ENCODE measurements at regions not wholly inside any gene's neighbourhood (a gene's known extent, or its start where the extent isn't known, plus 50 kb on each side); places are given as distances from the start of the nearest gene placed in this dataset.

DNA sequence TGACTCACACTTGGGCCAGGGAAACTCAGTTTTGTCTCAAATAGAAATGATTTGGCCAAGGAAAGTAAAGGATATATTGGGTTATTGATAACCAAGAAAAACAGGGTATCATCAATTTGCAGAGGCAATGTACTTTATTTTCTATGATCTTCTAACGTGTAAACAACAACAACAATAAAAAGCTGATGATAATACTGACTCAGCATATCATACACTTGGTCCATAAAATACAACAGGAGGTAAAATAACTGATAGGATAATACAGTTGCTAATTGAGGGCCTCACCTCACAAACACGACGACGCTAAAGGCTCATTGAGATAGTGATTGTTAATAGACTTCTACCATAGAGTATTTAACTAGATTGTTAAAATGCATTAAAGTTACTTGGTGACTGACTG, 774.0 kb upstream of the NOVA1 start:
- H3F3A ChIP-seq (ENCODE audit: control insufficient read depth, insufficient read depth) = no peaks in the 10 kb centered on the region
- H3K4me3 ChIP-seq (ENCODE audit: low read length) = no peak overlapping the region
- TF ChIP-seq, protein P1, sequence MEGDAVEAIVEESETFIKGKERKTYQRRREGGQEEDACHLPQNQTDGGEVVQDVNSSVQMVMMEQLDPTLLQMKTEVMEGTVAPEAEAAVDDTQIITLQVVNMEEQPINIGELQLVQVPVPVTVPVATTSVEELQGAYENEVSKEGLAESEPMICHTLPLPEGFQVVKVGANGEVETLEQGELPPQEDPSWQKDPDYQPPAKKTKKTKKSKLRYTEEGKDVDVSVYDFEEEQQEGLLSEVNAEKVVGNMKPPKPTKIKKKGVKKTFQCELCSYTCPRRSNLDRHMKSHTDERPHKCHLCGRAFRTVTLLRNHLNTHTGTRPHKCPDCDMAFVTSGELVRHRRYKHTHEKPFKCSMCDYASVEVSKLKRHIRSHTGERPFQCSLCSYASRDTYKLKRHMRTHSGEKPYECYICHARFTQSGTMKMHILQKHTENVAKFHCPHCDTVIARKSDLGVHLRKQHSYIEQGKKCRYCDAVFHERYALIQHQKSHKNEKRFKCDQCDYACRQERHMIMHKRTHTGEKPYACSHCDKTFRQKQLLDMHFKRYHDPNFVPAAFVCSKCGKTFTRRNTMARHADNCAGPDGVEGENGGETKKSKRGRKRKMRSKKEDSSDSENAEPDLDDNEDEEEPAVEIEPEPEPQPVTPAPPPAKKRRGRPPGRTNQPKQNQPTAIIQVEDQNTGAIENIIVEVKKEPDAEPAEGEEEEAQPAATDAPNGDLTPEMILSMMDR (IDR thresholded peaks at IDR 0.05; ENCODE audit: low read depth, low read length, poor library complexity, severe bottlenecking) = no peak
- TF ChIP-seq EZH2phosphoT487 (IDR thresholded peaks at IDR 0.05; ENCODE audit: borderline replicate concordance, low read length) = no peak
- H3K27me3 ChIP-seq (ENCODE audit: control insufficient read depth, low read length) = no peaks in the 10 kb centered on the region
- H3K4me2 ChIP-seq (ENCODE audit: low read length) = no peak overlapping the region
- H3K27ac ChIP-seq (ENCODE audit: low read depth, low read length) = no peak overlapping the region
- no peaks in the 10 kb centered on the region for H4K20me1 ChIP-seq (ENCODE audit: control insufficient read depth, insufficient read depth, low read depth, low read length)
- no peaks in the 10 kb centered on the region for H3K4me1 ChIP-seq (ENCODE audit: control insufficient read depth, low read length)
- no peaks in the 10 kb centered on the region for H3K79me2 ChIP-seq (ENCODE audit: control insufficient read depth, low read length)
- no peaks in the 10 kb centered on the region for H3K36me3 ChIP-seq (ENCODE audit: control insufficient read depth, low read length)
- no peaks in the 10 kb centered on the region for H3K9me2 ChIP-seq (replicated peaks; ENCODE audit: control insufficient read depth, low read length)
- H3K9me3 ChIP-seq (ENCODE audit: control insufficient read depth, insufficient read depth, low read length) = no peaks in the 10 kb centered on the region

DNA sequence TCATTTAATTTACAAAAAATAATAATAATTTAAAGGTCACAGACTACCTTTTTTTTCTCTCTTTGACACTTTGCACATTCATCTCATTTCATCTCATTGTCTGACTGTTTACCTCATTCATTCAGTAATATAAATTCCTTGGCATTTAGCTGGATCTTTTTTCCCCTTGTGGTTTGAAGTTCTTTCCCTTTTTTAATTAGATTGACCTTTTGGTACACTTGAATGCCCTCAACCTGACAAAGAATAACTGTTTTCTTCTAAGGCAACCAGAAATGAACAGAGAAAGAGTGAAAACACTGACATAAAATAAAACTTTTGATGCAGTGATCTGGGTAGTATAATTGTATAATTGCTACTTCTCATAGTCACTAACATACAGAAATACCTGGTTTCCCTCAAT, 774.9 kb upstream of the NOVA1 start:
- no peaks in the 10 kb centered on the region for H3K27me3 ChIP-seq (ENCODE audit: control insufficient read depth, low read length)
- H4K20me1 ChIP-seq (ENCODE audit: control insufficient read depth, insufficient read depth, low read depth, low read length) = no peaks in the 10 kb centered on the region
- no peaks in the 10 kb centered on the region for H3F3A ChIP-seq (ENCODE audit: control insufficient read depth, insufficient read depth)
- no peaks in the 10 kb centered on the region for H3K9me3 ChIP-seq (ENCODE audit: control insufficient read depth, insufficient read depth, low read length)
- H3K36me3 ChIP-seq (ENCODE audit: control insufficient read depth, low read length) = no peaks in the 10 kb centered on the region
- no peaks in the 10 kb centered on the region for H3K79me2 ChIP-seq (ENCODE audit: control insufficient read depth, low read length)
- no peak overlapping the region for H3K4me2 ChIP-seq (ENCODE audit: low read length)
- no peak for TF ChIP-seq EZH2phosphoT487 (IDR thresholded peaks at IDR 0.05; ENCODE audit: borderline replicate concordance, low read length)
- TF ChIP-seq, protein P1 (IDR thresholded peaks at IDR 0.05; ENCODE audit: low read depth, low read length, poor library complexity, severe bottlenecking) = no peak
- H3K27ac ChIP-seq (ENCODE audit: low read depth, low read length) = no peak overlapping the region
- no peaks in the 10 kb centered on the region for H3K4me1 ChIP-seq (ENCODE audit: control insufficient read depth, low read length)
- H3K9me2 ChIP-seq (replicated peaks; ENCODE audit: control insufficient read depth, low read length) = no peaks in the 10 kb centered on the region
- H3K4me3 ChIP-seq (ENCODE audit: low read length) = no peak overlapping the region

DNA sequence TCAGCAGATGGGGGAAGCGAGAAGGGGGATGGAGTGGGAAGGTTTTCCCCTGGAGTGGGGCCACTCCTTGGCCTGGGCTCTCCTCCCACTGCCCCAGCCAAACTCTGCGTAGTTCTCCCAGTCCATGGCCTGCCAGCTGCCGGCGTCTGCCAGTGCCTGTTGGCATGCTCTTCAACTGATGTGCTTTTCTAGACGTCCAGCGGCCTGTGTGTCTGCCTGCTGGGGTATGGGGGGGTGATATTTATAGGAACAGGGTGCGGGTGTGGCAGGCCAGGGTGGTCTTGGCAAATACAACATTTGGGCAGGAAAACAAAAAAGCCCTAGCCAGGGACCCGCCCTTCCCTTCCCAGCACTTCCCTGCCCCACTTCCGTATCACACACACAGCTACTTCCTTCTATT, 786.3 kb upstream of the NOVA1 start:
- Histone ChIP-seq H3K27me3 (ENCODE audit: control insufficient read depth, low read length) (no peaks in the 10 kb centered on the region), H3K9me2 (replicated peaks; ENCODE audit: control insufficient read depth, low read length) (no peaks in the 10 kb centered on the region), H3K4me1 (ENCODE audit: control insufficient read depth, low read length) (no peaks in the 10 kb centered on the region), H3K36me3 (ENCODE audit: control insufficient read depth, low read length) (no peaks in the 10 kb centered on the region), H3K79me2 (ENCODE audit: control insufficient read depth, low read length) (no peaks in the 10 kb centered on the region), H3F3A (ENCODE audit: control insufficient read depth, insufficient read depth) (no peaks in the 10 kb centered on the region), H3K9me3 (ENCODE audit: control insufficient read depth, insufficient read depth, low read length) (no peaks in the 10 kb centered on the region), H3K27ac (ENCODE audit: low read depth, low read length) (no peak overlapping the region), H3K4me2 (ENCODE audit: low read length) (no peak overlapping the region), H3K4me3 (ENCODE audit: low read length) (no peak overlapping the region), H4K20me1 (ENCODE audit: control insufficient read depth, insufficient read depth, low read depth, low read length) (no peaks in the 10 kb centered on the region)
- TF ChIP-seq, protein P1 (IDR thresholded peaks at IDR 0.05; ENCODE audit: low read depth, low read length, poor library complexity, severe bottlenecking) = no peak
- no peak for TF ChIP-seq EZH2phosphoT487 (IDR thresholded peaks at IDR 0.05; ENCODE audit: borderline replicate concordance, low read length)

DNA sequence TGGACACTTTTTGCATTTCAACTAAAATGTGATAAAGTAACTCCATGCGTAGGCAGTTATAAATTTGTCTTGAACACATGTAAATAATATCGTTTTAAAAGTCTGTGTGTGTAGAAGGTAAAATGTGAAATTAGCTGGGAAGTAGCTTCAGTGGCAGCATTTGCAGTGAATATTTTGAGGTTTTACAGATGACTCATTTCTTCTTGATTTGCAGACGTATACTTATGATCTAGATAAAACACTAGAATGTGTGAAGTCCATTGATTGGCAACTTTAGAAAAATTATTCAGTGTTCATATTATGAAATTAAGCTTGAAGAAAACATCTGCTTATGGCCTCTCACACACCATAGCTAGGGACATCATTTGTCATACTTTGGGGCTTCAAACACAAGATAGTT, 788.6 kb upstream of the NOVA1 start:
- Histone ChIP-seq H3K9me3 (ENCODE audit: control insufficient read depth, insufficient read depth, low read length) (no peaks in the 10 kb centered on the region), H4K20me1 (ENCODE audit: control insufficient read depth, insufficient read depth, low read depth, low read length) (no peaks in the 10 kb centered on the region), H3K27ac (ENCODE audit: low read depth, low read length) (no peak overlapping the region)

More for the DNA sequence above, 788.6 kb upstream of the NOVA1 start:
- Histone ChIP-seq H3F3A (ENCODE audit: control insufficient read depth, insufficient read depth) (no peaks in the 10 kb centered on the region), H3K9me2 (replicated peaks; ENCODE audit: control insufficient read depth, low read length) (no peaks in the 10 kb centered on the region), H3K79me2 (ENCODE audit: control insufficient read depth, low read length) (no peaks in the 10 kb centered on the region), H3K4me2 (ENCODE audit: low read length) (no peak overlapping the region), H3K36me3 (ENCODE audit: control insufficient read depth, low read length) (no peaks in the 10 kb centered on the region), H3K27me3 (ENCODE audit: control insufficient read depth, low read length) (no peaks in the 10 kb centered on the region), H3K4me3 (ENCODE audit: low read length) (no peak overlapping the region), H3K4me1 (ENCODE audit: control insufficient read depth, low read length) (no peaks in the 10 kb centered on the region)
- TF ChIP-seq, protein P1 (IDR thresholded peaks at IDR 0.05; ENCODE audit: low read depth, low read length, poor library complexity, severe bottlenecking) = no peak
- TF ChIP-seq EZH2phosphoT487 (IDR thresholded peaks at IDR 0.05; ENCODE audit: borderline replicate concordance, low read length) = no peak

All from DOHH2 (cell line).